ENCODE measurements at regions not wholly inside any gene's neighbourhood (a gene's known extent, or its start where the extent isn't known, plus 50 kb on each side); places are given as distances from the start of the nearest gene placed in this dataset.

DNA sequence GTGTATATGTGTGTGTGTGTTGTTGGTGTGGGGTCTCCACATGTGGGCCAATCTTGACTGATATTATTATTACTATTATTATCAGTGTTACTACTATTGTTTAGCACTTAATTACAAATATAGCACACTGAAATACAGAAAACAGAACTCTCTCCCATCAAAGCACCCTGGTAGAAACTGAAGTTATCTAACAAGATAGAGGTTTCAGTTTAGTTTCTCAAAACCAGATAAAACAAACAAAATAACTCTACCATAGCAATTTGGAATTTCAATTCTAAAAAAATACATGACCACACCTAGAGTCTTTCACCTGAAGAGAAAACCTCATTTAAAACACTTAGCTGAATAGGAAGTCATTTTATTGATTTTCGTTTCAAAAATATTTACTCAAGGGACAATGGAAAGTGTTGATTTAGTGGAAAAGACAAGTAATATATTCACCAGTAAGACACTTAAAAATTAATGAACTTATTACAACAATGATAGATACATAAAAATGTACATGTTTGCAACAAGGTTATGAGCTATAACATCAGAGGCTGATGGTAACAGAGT lies 252.3 kb downstream of the PDHA2 start:
- Histone ChIP-seq H3K36me3 (ENCODE audit: control insufficient read depth in 2 of 2, insufficient read depth in 2 of 2, low read length in 2 of 2) (no peaks in the 10 kb centered on the region), H3K9ac (ENCODE audit: low read depth in 1 of 2, low read length in 2 of 2) (no peak overlapping the region), H3K27ac (ENCODE audit: low read depth in 2 of 2, low read length in 2 of 2) (no peak overlapping the region), H3K4me3 (ENCODE audit: low read length in 2 of 2) (no peak overlapping the region), H3K9me3 (ENCODE audit: control insufficient read depth in 2 of 2, low read length in 2 of 2) (no peaks in the 10 kb centered on the region), H3K27me3 (ENCODE audit: control insufficient read depth in 2 of 2, insufficient read depth in 2 of 2, low read length in 2 of 2) (no peaks in the 10 kb centered on the region), H3K4me1 (ENCODE audit: control insufficient read depth in 2 of 2, insufficient read depth in 2 of 2, low read length in 2 of 2) (no peaks in the 10 kb centered on the region)

DNA sequence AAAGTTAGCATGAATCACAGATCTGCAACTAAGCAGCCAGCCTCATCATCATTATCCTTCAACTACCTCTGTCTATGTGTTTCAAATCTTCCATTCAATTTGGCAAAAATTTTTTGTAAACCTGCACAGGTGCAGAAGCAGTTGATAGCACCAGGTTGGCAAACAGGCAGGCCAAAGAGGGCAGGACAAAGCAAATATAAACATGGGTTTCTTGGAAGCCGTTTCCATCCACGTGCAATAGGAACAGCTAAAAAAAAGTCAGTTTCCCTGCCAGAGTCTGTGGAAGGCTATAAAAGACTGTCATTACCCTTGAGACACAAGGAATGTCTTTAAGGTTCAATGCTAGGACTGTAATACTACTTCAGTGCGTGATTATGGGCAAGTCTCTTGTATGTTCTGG lies 253.2 kb downstream of the PDHA2 start:
- H3K9me3 ChIP-seq (ENCODE audit: control insufficient read depth in 2 of 2, low read length in 2 of 2): no peaks in the 10 kb centered on the region
- H3K36me3 ChIP-seq (ENCODE audit: control insufficient read depth in 2 of 2, insufficient read depth in 2 of 2, low read length in 2 of 2): no peaks in the 10 kb centered on the region
- no peak overlapping the region for H3K9ac ChIP-seq (ENCODE audit: low read depth in 1 of 2, low read length in 2 of 2)
- H3K4me3 ChIP-seq (ENCODE audit: low read length in 2 of 2): no peak overlapping the region
- no peaks in the 10 kb centered on the region for H3K27me3 ChIP-seq (ENCODE audit: control insufficient read depth in 2 of 2, insufficient read depth in 2 of 2, low read length in 2 of 2)
- H3K4me1 ChIP-seq (ENCODE audit: control insufficient read depth in 2 of 2, insufficient read depth in 2 of 2, low read length in 2 of 2): no peaks in the 10 kb centered on the region
- H3K27ac ChIP-seq (ENCODE audit: low read depth in 2 of 2, low read length in 2 of 2): no peak overlapping the region

DNA sequence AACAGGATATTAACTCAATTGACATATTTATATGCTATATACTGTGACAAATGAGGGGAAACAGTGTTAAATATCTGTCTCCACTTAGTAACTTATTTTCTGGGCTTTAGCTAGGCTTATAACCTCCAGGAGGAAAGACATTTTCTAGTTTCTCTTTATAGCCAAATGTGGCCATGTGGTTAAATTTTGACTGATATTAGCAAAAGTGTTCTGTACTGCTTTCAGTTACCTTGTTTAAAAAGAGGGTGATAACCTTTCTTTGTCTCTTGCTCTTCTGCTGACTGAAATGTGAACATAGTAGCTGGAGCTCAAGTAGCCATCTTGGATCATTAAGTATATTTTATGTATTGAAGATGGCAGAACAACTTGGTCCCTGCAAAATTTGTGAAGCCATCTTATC lies 253.7 kb downstream of the PDHA2 start:
- no peaks in the 10 kb centered on the region for H3K27me3 ChIP-seq (ENCODE audit: control insufficient read depth in 2 of 2, insufficient read depth in 2 of 2, low read length in 2 of 2)
- no peak overlapping the region for H3K27ac ChIP-seq (ENCODE audit: low read depth in 2 of 2, low read length in 2 of 2)
- no peak overlapping the region for H3K4me3 ChIP-seq (ENCODE audit: low read length in 2 of 2)
- H3K9ac ChIP-seq (ENCODE audit: low read depth in 1 of 2, low read length in 2 of 2): no peak overlapping the region
- no peaks in the 10 kb centered on the region for H3K36me3 ChIP-seq (ENCODE audit: control insufficient read depth in 2 of 2, insufficient read depth in 2 of 2, low read length in 2 of 2)
- H3K4me1 ChIP-seq (ENCODE audit: control insufficient read depth in 2 of 2, insufficient read depth in 2 of 2, low read length in 2 of 2): no peaks in the 10 kb centered on the region
- H3K9me3 ChIP-seq (ENCODE audit: control insufficient read depth in 2 of 2, low read length in 2 of 2): no peaks in the 10 kb centered on the region

DNA sequence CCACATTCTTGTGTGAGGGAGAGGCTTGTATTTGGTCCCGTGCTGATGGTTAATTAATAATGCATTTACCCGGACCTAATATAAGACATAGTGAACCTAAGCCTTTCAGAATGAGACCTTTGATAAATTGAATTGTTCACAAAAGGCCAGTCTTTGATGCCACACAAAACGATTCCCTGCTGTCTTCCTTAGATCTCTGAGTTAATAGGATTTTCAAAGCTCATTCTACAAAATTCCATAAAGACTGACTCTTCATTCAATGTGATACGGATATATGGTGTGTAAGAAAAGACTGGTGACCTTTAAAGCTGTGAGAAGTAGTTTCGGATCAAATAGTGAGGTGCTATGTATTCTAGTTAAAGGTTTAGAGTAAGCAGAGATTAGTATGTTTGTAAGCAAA lies 254.3 kb downstream of the PDHA2 start:
- no peak overlapping the region for H3K9ac ChIP-seq (ENCODE audit: low read depth in 1 of 2, low read length in 2 of 2)
- H3K27ac ChIP-seq (ENCODE audit: low read depth in 2 of 2, low read length in 2 of 2): no peak overlapping the region
- H3K4me1 ChIP-seq (ENCODE audit: control insufficient read depth in 2 of 2, insufficient read depth in 2 of 2, low read length in 2 of 2): no peaks in the 10 kb centered on the region
- H3K27me3 ChIP-seq (ENCODE audit: control insufficient read depth in 2 of 2, insufficient read depth in 2 of 2, low read length in 2 of 2): no peaks in the 10 kb centered on the region
- no peaks in the 10 kb centered on the region for H3K36me3 ChIP-seq (ENCODE audit: control insufficient read depth in 2 of 2, insufficient read depth in 2 of 2, low read length in 2 of 2)
- H3K9me3 ChIP-seq (ENCODE audit: control insufficient read depth in 2 of 2, low read length in 2 of 2): no peaks in the 10 kb centered on the region
- H3K4me3 ChIP-seq (ENCODE audit: low read length in 2 of 2): no peak overlapping the region

DNA sequence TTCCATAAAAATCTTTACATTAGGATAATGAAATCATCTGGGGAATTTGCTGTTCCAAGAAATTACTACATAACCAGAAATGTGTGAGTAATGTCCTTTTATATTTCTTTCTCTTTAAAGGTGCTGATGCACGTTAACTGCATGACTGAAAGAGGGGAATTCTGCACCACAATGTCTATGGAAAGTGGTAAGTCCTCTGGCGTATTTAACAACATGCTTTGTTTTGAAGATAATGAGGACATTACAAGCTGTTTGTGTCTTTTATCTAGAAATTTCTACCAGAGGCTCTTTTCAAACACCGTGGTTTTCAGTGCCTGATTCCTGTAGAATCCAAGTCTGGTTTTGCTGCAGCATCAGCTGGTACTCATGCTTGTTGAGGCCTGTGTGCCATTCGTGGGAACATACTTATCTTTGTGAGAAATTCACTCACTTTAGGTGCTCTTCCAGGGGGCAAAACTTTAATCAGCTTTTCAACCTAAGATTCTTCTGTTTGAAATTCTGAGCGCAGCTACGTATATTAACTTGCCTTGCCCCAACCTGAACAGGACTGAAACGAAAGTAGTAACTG lies 257.2 kb downstream of the PDHA2 start:
- Histone ChIP-seq H3K4me1 (ENCODE audit: control insufficient read depth in 2 of 2, insufficient read depth in 2 of 2, low read length in 2 of 2) (no peaks in the 10 kb centered on the region), H3K36me3 (ENCODE audit: control insufficient read depth in 2 of 2, insufficient read depth in 2 of 2, low read length in 2 of 2) (no peaks in the 10 kb centered on the region), H3K9ac (ENCODE audit: low read depth in 1 of 2, low read length in 2 of 2) (no peak overlapping the region), H3K27ac (ENCODE audit: low read depth in 2 of 2, low read length in 2 of 2) (no peak overlapping the region), H3K27me3 (ENCODE audit: control insufficient read depth in 2 of 2, insufficient read depth in 2 of 2, low read length in 2 of 2) (no peaks in the 10 kb centered on the region), H3K9me3 (ENCODE audit: control insufficient read depth in 2 of 2, low read length in 2 of 2) (no peaks in the 10 kb centered on the region), H3K4me3 (ENCODE audit: low read length in 2 of 2) (no peak overlapping the region)

DNA sequence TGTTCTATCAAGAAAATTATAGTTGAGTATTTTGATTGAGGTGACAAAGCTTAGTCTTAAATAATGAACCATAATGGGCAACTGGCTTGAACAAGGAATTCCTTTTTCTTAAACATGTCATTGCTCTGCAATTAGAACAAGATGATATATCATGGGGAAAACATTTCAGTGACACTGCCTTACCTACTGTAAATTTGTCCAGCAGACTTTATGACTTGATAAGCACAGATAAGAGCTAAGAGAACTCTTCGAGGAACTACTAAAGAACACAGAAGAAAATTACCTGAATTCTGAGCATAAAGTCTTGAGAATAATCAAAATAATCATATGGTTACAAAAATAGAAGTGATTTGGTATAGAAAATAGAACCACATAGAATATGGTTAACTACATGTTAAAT lies 257.8 kb downstream of the PDHA2 start:
- no peaks in the 10 kb centered on the region for H3K27me3 ChIP-seq (ENCODE audit: control insufficient read depth in 2 of 2, insufficient read depth in 2 of 2, low read length in 2 of 2)
- no peaks in the 10 kb centered on the region for H3K9me3 ChIP-seq (ENCODE audit: control insufficient read depth in 2 of 2, low read length in 2 of 2)
- H3K27ac ChIP-seq (ENCODE audit: low read depth in 2 of 2, low read length in 2 of 2): no peak overlapping the region
- H3K4me3 ChIP-seq (ENCODE audit: low read length in 2 of 2): no peak overlapping the region
- H3K4me1 ChIP-seq (ENCODE audit: control insufficient read depth in 2 of 2, insufficient read depth in 2 of 2, low read length in 2 of 2): no peaks in the 10 kb centered on the region
- no peak overlapping the region for H3K9ac ChIP-seq (ENCODE audit: low read depth in 1 of 2, low read length in 2 of 2)
- no peaks in the 10 kb centered on the region for H3K36me3 ChIP-seq (ENCODE audit: control insufficient read depth in 2 of 2, insufficient read depth in 2 of 2, low read length in 2 of 2)

DNA sequence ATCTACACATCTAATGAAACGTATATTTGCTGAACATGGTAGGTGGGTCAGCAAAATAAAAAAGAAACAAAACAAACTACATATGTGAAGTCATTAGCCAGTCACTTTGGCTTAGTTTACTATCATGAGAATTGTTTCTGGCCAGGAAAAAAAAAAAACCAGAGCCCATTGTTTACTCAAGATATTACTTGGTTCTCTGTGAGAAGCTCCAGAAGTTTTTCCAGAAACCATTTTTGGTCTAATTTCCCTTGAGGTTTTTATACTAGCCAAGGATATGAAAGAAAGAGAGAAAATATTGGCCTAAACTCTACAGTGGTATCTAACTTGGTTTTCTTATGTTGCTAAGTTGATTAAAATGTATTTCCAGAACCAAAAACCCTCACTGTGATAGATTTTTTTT lies 259.1 kb downstream of the PDHA2 start:
- H3K9ac ChIP-seq (ENCODE audit: low read depth in 1 of 2, low read length in 2 of 2): no peak overlapping the region
- H3K9me3 ChIP-seq (ENCODE audit: control insufficient read depth in 2 of 2, low read length in 2 of 2): no peaks in the 10 kb centered on the region
- no peaks in the 10 kb centered on the region for H3K27me3 ChIP-seq (ENCODE audit: control insufficient read depth in 2 of 2, insufficient read depth in 2 of 2, low read length in 2 of 2)
- H3K36me3 ChIP-seq (ENCODE audit: control insufficient read depth in 2 of 2, insufficient read depth in 2 of 2, low read length in 2 of 2): no peaks in the 10 kb centered on the region
- H3K4me1 ChIP-seq (ENCODE audit: control insufficient read depth in 2 of 2, insufficient read depth in 2 of 2, low read length in 2 of 2): no peaks in the 10 kb centered on the region
- no peak overlapping the region for H3K27ac ChIP-seq (ENCODE audit: low read depth in 2 of 2, low read length in 2 of 2)
- H3K4me3 ChIP-seq (ENCODE audit: low read length in 2 of 2): no peak overlapping the region

DNA sequence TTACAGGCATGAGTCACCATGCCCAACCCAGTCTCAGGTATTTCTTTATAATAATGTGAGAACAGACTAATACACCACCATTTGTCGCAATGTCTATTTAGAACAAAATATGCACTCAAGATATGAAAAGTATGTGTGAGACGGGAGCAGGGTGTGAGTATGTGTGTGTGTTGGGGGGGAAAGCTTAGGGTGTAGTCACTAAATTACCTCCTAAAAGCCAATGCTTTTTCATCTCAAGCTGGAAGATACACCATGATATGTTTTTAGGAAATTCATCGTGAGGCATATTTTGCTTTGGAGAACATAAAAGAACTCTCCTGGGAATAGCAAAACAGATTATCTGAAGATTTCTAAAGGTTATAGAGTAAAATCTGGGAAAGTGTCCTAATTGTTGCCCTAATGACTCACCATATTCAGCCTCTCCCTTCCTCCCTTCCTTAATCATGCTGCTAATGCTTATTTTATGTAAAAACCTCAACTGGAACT lies 262.7 kb downstream of the PDHA2 start:
- no peak overlapping the region for H3K4me3 ChIP-seq (ENCODE audit: low read length in 2 of 2)
- no peak overlapping the region for H3K27ac ChIP-seq (ENCODE audit: low read depth in 2 of 2, low read length in 2 of 2)
- no peaks in the 10 kb centered on the region for H3K36me3 ChIP-seq (ENCODE audit: control insufficient read depth in 2 of 2, insufficient read depth in 2 of 2, low read length in 2 of 2)
- no peaks in the 10 kb centered on the region for H3K4me1 ChIP-seq (ENCODE audit: control insufficient read depth in 2 of 2, insufficient read depth in 2 of 2, low read length in 2 of 2)
- no peaks in the 10 kb centered on the region for H3K9me3 ChIP-seq (ENCODE audit: control insufficient read depth in 2 of 2, low read length in 2 of 2)
- H3K9ac ChIP-seq (ENCODE audit: low read depth in 1 of 2, low read length in 2 of 2): no peak overlapping the region
- H3K27me3 ChIP-seq (ENCODE audit: control insufficient read depth in 2 of 2, insufficient read depth in 2 of 2, low read length in 2 of 2): no peaks in the 10 kb centered on the region

DNA sequence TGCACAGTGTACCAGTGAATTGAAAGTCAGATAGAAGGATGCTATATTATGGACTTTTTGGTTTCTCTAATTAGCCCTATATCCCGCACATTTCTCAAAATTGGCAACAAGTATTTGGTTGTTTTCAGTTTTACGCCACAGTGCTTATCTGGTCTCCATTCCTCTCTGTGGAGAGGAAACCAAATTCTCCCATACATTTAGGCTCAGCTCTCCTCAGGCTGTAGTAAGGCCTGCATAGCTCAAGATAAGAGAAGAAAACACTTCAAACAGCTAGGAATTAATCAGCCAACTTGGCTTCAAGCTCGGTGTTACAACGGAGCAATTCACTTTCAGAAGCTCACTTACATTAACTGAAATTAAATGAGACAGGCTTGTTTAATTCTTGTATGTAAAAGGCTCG lies 263.2 kb downstream of the PDHA2 start:
- Histone ChIP-seq H3K9me3 (ENCODE audit: control insufficient read depth in 2 of 2, low read length in 2 of 2) (no peaks in the 10 kb centered on the region), H3K4me1 (ENCODE audit: control insufficient read depth in 2 of 2, insufficient read depth in 2 of 2, low read length in 2 of 2) (no peaks in the 10 kb centered on the region), H3K27ac (ENCODE audit: low read depth in 2 of 2, low read length in 2 of 2) (no peak overlapping the region), H3K27me3 (ENCODE audit: control insufficient read depth in 2 of 2, insufficient read depth in 2 of 2, low read length in 2 of 2) (no peaks in the 10 kb centered on the region), H3K36me3 (ENCODE audit: control insufficient read depth in 2 of 2, insufficient read depth in 2 of 2, low read length in 2 of 2) (no peaks in the 10 kb centered on the region), H3K4me3 (ENCODE audit: low read length in 2 of 2) (no peak overlapping the region), H3K9ac (ENCODE audit: low read depth in 1 of 2, low read length in 2 of 2) (no peak overlapping the region)

DNA sequence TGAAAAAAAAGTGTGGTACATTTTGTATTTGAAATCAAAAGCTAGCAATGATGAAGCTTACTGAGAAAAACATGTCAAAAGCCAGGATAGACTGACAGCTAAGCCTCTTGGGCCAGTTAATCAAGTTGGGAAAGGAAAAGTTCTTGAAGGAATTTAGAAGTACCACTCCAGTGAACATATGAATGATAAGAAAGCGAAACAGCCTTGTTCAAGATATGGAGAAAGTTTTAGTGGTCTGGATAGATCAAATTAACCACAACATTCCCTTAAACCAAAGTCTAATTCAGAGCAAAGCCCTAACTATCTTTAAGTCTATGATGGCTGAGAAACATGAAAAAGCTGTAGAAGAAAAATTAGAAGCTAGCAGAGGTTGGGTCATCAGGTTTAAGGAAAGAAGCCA lies 268.3 kb downstream of the PDHA2 start:
- Histone ChIP-seq H3K27me3 (ENCODE audit: control insufficient read depth in 2 of 2, insufficient read depth in 2 of 2, low read length in 2 of 2) (no peaks in the 10 kb centered on the region), H3K4me3 (ENCODE audit: low read length in 2 of 2) (no peak overlapping the region), H3K36me3 (ENCODE audit: control insufficient read depth in 2 of 2, insufficient read depth in 2 of 2, low read length in 2 of 2) (no peaks in the 10 kb centered on the region), H3K9me3 (ENCODE audit: control insufficient read depth in 2 of 2, low read length in 2 of 2) (no peaks in the 10 kb centered on the region), H3K4me1 (ENCODE audit: control insufficient read depth in 2 of 2, insufficient read depth in 2 of 2, low read length in 2 of 2) (no peaks in the 10 kb centered on the region), H3K9ac (ENCODE audit: low read depth in 1 of 2, low read length in 2 of 2) (no peak overlapping the region), H3K27ac (ENCODE audit: low read depth in 2 of 2, low read length in 2 of 2) (no peak overlapping the region)

DNA sequence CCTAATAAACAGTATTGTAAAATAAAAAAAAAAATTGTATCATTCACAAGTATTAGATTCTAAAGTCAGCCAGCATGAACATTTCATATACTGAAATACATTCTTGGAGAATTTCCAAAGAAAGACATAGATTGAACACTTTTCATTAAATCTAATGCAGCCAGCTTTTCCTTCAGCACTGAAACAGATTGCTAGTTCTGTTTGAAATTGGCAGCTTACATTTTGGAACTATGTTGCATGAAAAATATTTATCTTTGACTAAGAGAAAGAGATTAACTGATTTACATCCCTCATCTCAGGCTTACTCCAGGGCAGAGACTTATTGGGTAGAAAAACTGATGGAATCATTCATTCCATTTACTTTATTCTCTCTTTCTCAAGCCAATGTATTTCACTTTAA lies 272.7 kb downstream of the PDHA2 start:
- no peak overlapping the region for H3K9ac ChIP-seq (ENCODE audit: low read depth in 1 of 2, low read length in 2 of 2)
- no peaks in the 10 kb centered on the region for H3K27me3 ChIP-seq (ENCODE audit: control insufficient read depth in 2 of 2, insufficient read depth in 2 of 2, low read length in 2 of 2)

More for the DNA sequence above, 272.7 kb downstream of the PDHA2 start:
- Histone ChIP-seq H3K36me3 (ENCODE audit: control insufficient read depth in 2 of 2, insufficient read depth in 2 of 2, low read length in 2 of 2) (no peaks in the 10 kb centered on the region), H3K4me3 (ENCODE audit: low read length in 2 of 2) (no peak overlapping the region), H3K9me3 (ENCODE audit: control insufficient read depth in 2 of 2, low read length in 2 of 2) (no peaks in the 10 kb centered on the region), H3K27ac (ENCODE audit: low read depth in 2 of 2, low read length in 2 of 2) (no peak overlapping the region), H3K4me1 (ENCODE audit: control insufficient read depth in 2 of 2, insufficient read depth in 2 of 2, low read length in 2 of 2) (no peaks in the 10 kb centered on the region)
